GM18867 (cell line): ENCODE measurements at regions not wholly inside any gene's neighbourhood (a gene's known extent, or its start where the extent isn't known, plus 50 kb on each side); places are given as distances from the start of the nearest gene placed in this dataset.
A peak's percentile ranks its signal among the peaks of the same experiment; 100 is the strongest.

Experiments used
- ATAC-seq: cut with Tn5 transposase; IDR thresholded peaks from one replicate; pipeline ENCODE4 v1.9.1; 2021; ENCODE audit warnings: mild to moderate bottlenecking, moderate library complexity; ENCODE audit not compliant: unreplicated experiment

GRCh38 chr18:5091741-5092140, 105.3 kb downstream of the AKAIN1 start:
- ATAC-seq, result no peak

GRCh38 chr18:5075297-5075696, 121.8 kb downstream of the AKAIN1 start:
- no peak for ATAC-seq

- peak; percentile 80 for ATAC-seq
Observed at GRCh38 chr18:5073026-5073944, 123.8 kb downstream of the AKAIN1 start.

GRCh38 chr18:5068851-5069250, 128.2 kb downstream of the AKAIN1 start:
- ATAC-seq, result no peak

GRCh38 chr18:5066380-5066977, 130.6 kb downstream of the AKAIN1 start:
- ATAC-seq, result no peak

- ATAC-seq, result no peak
Observed at GRCh38 chr18:5065615-5066014, 131.4 kb downstream of the AKAIN1 start.

- ATAC-seq, result no peak
Observed at GRCh38 chr18:5064841-5065370, 132.2 kb downstream of the AKAIN1 start.

- no peak for ATAC-seq
Observed at GRCh38 chr18:5061785-5062184, 135.3 kb downstream of the AKAIN1 start.

- no peak for ATAC-seq
Observed at GRCh38 chr18:5060543-5060942, 136.5 kb downstream of the AKAIN1 start.

- no peak for ATAC-seq
Observed at GRCh38 chr18:5059696-5060032, 137.4 kb downstream of the AKAIN1 start.

GRCh38 chr18:5058768-5059695, 138.0 kb downstream of the AKAIN1 start:
- peak; percentile 62 for ATAC-seq

- peak; percentile 80 for ATAC-seq
Observed at GRCh38 chr18:5057386-5058348, 139.4 kb downstream of the AKAIN1 start.

GRCh38 chr18:5052491-5052890, 144.6 kb downstream of the AKAIN1 start:
- no peak for ATAC-seq

- peak; percentile 68 for ATAC-seq
Observed at GRCh38 chr18:5051207-5051606, 145.8 kb downstream of the AKAIN1 start.

GRCh38 chr18:5049124-5049523, 147.9 kb downstream of the AKAIN1 start:
- no peak for ATAC-seq

- ATAC-seq, result no peak
Observed at GRCh38 chr18:5040476-5040875, 156.6 kb downstream of the AKAIN1 start.

GRCh38 chr18:5036523-5036922, 160.5 kb downstream of the AKAIN1 start:
- ATAC-seq, result no peak

- ATAC-seq, result no peak
Observed at GRCh38 chr18:5031216-5031615, 165.8 kb downstream of the AKAIN1 start.

- ATAC-seq, result no peak
Observed at GRCh38 chr18:5030636-5031035, 166.4 kb downstream of the AKAIN1 start.

- ATAC-seq, result no peak
Observed at GRCh38 chr18:5029592-5029991, 167.5 kb downstream of the AKAIN1 start.
